COLO668 (cell line): ENCODE measurements at regions not wholly inside any gene's neighbourhood (a gene's known extent, or its start where the extent isn't known, plus 50 kb on each side); places are given as distances from the start of the nearest gene placed in this dataset.
A peak's percentile ranks its signal among the peaks of the same experiment; 100 is the strongest.

Experiments
- DNase-seq: peaks from one replicate; lab custom pipeline; 2025; ENCODE audit not compliant: unreplicated experiment; lab: John Stamatoyannopoulos, UW

DNA sequence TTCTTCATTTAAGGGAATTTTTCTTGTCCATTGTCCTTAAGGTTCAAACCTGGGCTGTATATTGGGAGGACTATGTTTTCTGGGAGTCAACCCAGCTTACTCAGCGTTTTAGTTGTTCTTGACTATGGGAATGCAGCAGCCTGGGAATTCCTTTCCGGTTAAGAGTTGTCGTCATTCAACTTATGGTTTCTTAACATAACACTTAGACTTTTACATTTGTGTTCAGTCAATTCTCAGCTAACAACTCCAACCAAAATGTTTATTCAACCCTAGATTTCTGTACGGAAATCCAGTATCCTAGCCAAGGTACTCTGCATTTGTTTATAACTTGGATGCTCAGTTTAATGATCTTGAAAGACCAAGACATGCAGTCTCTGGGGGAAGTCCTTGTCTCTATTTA is 960.9 kb downstream of the CBLN2 start:
- no peak for DNase-seq

DNA sequence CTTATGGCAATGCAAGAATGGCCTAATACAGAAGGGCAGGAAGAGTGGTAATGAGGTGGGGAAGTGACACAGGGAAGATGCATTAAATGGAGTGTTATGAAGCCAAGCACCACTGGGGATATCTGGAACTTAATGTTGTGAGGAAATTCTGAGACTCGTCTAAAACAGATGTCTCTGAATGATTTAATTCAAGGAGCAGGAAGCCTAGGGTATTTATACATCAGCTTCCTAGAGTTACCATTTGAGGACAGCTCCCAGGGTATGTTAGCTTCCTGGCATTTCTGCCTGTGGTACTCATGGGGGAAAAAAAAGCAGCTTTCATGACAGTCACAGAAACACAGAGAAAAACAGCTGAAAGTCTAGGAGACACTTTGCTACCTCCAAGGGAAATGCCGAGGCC is 989.5 kb downstream of the CBLN2 start:
- DNase-seq: no peak

DNA sequence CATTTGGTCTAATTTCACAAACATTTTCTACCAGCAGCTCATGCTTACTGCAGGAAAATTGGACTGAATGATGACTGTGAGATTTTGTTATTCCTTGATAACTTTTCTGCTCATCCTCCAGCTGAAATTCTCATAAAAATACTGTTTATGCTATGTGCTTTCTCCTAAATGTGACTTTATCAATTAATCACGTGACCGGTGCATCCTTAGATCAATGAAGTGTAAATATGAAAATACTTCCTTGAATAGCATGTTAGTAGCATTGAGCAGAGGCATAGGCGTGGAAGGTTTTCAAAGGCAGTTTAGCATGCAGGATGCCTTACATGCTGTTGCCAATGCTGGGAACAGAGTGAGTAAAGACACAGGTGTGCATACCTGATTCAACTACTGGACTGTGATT is 1002.5 kb downstream of the CBLN2 start:
- no peak for DNase-seq

DNA sequence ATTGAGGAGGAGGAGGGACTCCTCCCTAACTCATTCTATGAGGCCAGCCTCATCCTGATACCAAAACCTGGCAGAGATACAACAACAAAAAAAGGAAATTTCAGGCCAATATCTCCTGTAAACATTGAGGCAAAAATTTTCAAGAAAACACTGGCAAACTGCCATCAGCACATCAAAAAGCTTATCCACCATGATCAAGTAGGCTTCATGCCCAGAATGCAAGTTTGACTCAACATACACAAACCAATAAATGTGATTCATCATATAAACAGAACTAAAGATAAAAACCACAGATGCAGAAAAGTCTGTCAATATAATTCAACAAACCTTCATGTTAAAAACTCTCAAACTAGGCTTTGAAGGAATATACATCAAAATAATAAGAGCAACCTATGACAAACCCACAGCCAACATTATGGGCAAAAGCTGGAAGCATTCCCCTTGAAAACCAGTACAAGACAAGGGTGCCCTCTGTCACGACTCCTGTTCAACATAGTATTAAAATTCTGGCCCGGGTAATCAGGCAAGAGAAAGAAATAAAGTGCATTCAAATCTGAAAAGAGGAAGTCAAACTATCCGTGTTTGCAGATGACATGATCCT is 1014.3 kb downstream of the CBLN2 start:
- DNase-seq: no peak

DNA sequence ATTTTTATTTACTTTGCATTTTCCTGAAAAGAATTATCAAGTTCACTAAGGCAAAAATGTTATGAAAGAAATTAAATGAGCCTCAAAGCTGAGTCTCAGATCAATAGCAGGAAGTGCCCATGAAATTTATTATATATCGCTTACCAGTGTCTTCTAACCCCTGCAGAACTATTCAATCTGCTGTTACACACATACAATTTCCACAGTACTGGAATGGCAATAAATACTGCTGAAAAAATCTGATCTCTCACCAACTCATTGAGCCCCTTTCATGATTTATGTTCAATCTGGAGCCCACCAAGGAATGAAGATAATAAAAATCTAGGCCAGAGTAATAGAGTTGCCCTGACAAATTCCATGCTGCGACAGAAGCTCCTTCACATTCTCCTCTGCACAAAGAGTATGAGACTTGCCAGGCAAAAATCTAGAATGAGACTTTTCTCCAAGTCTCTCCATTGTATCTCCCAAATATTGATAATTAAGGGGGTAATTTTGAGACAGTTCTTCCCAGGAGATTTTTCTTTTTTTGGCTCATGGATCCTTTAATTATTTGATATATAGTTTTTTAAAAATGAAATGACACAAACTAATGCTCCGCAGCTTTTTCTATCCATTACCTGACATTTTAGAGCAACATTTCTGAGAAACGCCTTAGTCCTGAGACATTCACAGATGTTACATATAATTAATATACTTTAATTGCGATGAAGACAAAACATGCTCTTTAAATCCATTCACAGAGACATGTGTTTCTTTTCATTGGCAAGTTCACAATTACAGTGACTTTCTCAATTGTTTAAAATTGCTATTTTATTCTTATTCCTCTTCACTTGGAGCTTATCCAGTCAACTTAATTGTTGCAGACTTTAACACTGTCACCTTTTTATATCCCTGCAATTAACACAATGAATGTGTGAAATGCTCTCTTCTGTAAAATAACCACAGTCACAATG is 1020.4 kb downstream of the CBLN2 start:
- DNase-seq: no peak

DNA sequence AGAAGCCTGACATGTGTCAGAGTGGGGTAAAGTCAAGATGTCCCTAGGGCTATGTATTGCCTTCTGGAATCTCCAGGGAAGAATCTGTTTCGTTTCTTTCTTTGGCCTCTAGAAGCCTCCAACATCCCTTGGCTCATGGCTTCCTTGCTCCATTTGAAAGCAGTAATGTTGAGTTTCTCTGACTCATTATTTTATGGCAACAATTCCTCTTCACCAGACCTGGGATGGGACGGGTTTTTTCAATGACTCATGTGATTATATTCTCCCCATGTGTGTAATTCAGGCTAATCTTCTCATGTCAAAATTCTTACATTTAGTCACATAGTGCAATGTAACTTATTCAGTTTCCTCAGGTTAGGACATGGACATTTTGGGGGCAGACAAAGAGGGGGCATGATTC is 1038.6 kb downstream of the CBLN2 start:
- DNase-seq: no peak

DNA sequence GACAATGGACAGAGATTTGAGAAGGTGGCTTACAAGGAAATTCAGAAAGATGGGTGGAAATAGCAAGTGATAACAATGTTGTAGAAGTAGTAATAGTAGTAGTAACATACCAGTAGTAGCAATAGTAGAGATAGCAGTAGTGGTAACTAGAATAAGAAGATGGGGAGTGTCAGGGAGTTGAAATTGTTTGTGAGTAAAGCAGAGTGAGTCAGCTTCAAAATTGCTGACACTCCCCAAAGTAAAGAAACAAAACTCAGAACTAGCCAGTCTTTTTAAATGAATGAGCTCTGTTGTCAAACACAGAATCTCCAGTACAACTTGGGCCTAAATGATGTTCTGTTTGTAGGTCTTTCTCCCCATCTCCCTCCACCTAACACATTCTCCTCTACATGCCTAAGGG is 1040.9 kb downstream of the CBLN2 start:
- no peak for DNase-seq

DNA sequence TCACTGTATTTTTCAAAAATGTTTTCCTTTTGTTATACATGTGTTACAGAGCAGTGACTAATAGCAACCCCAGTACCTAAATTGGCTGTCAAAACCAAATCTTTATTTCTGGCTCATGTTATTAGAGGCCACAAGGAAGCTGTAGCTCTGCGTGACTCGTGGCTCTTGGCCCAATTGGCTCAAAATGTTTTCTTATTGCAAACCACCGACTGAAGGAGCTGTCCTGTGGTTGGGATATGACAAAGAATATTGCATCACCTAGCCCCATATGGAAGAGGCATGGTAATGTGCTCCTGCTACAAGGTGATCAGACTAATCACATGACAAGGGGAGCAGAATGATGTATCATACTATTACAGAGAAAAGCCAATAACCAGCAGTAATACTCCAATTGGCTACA is 1058.5 kb downstream of the CBLN2 start:
- no peak for DNase-seq

DNA sequence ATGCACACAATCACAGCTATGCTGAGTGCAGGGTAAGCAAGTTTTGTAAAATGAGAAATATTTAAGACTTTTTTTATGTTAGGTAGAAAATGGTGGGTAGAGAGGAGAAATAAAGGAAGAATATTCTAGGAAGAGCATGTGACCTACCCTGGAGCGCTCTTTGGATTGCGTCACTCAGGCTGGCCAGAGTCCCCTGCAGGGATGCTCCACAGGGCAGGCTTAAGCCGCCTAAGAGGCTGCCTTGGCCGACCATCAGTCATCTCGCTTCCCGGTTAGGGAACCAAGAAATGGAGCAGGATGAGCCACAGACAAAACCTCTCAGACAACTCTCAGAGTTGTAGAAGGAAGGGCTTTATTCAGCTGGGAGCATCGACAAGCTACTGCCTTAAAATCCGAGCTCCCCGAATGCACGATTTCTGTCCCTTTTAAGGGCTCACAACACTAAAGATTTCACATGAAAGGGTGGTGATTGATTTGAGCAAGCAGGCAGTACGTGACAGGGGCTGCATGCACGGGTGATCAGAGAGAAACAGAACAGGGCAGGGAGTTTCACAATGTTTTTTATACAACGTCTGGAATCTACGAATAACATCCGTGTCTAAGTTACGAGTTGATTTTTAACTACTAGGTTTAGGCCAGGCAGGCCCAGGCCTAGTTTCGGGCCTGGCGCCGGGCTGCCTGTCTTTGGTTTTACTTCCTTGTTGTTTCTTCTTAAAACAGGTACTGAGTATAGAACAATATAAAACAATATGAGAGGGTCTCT is 1072.0 kb downstream of the CBLN2 start:
- DNase-seq: no peak

DNA sequence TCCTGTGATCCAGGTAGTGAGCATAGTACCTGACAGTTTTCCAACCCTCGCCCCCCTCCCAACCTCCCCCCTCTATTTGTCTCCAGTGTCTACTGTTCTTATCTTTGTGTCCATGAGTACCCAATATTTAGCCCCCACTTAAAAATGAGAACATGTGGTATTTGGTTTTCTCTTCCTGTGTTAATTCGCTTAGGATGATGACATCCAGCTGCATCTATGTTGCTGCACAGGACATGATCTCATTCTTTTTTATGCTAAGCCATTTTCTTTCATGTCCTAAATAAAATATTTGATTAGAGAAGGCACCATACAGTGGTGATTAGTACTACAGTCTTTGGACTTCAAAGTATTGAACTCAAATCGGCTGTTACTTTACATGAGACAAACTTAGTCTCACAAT is 1087.9 kb downstream of the CBLN2 start:
- DNase-seq: no peak

DNA sequence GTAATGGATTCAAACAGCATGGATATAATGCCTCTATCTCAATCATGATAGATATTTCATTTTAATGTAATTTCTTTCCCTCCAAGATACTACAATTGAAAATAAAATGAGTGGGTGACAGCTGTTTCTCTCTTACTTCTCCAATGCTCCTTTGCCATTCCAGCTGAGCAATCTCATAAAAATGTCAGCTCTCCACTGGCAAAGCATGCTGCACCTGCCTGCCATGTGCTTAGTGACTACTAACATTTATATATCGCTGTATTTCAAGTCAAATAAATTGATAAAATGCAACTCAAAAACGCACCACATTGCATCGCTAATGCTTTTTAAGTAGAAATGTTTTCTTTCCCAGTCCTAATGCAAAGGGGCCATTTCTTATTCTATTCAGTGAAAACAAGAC is 1093.9 kb downstream of the CBLN2 start:
- DNase-seq: peak; percentile 27

DNA sequence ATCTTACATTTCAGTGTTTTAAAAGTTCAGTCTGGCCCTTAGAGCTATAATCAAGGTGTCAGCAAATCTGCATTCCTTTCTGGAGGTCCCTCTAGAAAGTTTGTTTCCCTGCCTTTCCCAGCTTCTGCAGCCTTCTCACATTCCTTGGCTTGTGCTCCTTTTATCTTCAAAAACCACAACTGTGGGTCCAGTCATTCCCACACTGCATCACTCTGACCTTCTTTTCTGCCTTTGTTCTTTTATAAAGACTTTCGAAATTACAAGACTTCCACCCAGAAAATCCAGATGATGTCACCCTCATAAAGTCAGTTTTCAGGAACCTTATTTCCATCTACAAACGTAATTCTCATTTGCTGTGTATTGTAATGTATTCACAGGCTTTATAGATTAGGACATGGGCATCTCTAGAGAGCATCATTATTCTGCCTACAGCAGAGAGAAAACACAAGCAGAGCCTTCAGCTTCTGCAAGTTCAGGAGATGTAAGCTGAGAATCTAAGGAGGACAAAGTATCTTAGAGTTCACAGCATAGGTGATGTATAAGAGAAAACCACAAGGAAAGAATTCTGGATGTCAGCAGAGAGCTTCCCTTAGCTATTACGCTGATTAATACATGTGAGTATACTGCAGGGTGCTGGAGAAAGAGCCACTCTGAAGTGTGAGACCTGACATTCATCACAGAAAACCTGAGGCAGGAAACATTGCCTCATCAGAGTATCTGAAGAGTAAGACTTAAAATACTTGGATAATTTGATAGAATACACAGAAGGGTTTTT is 1100.2 kb downstream of the CBLN2 start:
- no peak for DNase-seq

DNA sequence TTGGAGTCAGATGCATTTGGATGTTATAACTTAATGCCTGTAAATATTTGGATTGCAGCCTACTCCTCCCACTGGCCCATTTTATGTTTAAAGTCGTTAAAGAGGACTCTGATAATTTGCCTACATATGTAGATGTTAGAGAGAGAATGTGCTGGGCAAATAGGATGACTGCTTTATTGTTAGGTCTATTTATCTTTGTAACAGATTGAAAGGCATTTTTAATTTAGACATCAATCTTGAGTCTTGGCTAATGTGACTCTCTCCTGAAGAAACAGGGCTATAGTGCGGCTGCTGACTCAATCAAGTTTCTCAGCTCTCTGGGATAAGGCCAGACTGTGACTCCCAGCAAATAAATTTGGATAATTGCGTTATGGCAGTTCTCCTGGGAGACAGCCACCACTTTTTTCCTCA is 1101.4 kb downstream of the CBLN2 start:
- no peak for DNase-seq

DNA sequence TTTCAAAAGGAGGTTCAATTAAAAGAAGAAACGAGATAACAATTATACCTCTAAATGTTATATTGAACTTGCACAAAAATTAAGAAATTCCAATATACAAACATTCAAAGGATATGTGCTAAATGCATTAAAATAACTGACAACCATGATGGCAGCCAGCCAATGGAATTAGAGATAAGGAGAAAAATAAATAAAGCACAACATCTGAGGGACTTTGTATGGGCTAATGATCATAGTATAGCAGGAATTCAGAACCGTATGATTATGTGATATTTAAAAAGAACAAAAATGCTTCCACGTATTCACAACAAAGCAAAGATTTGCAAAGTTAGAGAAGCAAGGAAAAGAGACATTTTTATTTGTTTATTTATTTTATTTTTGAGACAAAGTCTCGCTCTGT is 1103.0 kb downstream of the CBLN2 start:
- no peak for DNase-seq

DNA sequence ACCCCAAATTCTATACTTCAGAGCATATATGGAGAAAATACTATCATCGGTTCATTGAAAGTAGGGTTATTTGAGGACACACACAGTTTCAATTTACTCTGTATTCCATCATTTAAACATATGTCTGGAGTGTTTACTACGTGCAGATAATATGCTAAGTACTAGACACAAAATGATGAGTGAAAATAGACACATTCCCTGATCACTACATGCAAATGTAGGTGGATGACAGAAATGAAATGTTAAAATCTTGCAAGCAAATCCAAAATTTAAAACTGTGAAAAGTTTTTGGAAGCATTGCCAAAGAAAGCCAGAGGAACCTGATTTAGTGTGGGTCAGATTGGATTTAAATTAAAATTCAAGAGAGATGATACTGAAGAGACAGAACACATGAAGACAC is 1106.6 kb downstream of the CBLN2 start:
- DNase-seq: no peak

DNA sequence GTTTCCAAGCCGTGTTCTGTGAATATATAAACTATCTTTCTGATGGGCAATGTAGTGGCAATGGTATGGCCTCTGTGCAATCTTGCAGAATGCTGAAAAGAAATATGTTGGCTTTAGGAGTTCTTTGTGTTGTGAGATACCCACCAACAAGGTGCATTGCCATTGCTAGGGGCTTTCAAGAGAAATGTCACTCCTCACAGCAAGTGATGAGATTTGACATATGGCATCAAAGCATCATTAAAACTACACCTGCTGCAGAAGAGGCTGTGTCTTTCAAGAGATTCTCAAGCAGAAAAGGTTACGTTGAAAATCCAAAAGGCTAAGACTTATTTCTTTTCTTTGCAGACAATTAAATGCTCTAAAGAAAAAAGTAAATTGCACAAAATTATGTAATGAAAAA is 1110.8 kb downstream of the CBLN2 start:
- DNase-seq: no peak

DNA sequence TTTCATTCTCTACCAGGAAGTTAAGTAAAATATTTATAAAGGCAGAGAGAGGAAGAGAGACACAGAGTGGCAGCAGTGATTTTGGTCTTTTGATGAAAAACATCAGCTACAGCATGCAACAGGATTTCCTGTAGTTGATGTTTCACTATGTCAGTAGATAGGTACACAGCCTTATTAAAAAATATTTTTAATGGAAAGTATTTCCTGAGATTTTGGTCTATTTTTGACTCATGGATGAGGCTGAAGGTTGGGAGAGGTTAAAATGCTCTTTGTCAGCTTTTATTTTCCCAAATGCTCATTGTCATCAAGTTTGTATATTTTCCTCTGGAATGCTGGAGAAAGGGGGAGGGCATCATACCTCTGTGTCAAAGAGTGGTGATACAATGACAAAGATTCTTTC is 1112.5 kb downstream of the CBLN2 start:
- no peak for DNase-seq

DNA sequence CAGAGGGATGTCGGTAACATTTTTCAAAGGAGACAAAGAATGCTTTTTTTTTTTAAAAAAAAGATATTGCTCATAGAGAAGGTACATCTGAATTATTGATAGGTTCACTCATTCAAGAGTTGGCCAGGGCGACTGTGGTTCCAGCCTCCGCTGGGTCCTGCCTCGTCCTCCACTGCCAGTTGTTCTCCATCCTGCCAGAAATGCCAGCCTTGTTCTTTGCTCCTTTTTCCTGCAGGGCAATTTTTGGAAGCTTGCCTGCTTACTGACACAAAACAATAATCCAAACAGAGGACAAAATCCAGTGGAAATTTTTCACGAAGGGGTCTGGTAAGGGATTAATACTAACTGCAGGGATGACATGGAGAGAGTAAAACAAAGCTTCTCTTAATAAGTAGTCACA is 1113.0 kb downstream of the CBLN2 start:
- no peak for DNase-seq

DNA sequence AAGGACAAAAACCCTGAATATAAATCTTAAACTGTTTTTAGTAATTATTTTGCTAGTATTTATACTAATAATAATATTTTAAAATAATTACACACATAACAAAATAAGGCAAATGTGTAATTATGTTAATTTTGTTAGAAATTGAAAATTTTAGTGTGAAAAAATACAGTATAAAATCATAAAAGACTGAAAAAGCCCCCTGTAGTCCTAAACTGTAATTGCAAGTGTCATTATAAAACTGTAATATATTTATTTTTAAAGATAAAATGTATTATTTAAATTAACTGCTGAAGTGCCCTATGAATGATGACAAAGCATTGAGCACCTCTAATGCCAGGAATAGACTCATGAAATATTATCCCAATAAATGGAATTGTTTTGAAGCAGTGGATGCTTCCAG is 1117.7 kb downstream of the CBLN2 start:
- DNase-seq: no peak

DNA sequence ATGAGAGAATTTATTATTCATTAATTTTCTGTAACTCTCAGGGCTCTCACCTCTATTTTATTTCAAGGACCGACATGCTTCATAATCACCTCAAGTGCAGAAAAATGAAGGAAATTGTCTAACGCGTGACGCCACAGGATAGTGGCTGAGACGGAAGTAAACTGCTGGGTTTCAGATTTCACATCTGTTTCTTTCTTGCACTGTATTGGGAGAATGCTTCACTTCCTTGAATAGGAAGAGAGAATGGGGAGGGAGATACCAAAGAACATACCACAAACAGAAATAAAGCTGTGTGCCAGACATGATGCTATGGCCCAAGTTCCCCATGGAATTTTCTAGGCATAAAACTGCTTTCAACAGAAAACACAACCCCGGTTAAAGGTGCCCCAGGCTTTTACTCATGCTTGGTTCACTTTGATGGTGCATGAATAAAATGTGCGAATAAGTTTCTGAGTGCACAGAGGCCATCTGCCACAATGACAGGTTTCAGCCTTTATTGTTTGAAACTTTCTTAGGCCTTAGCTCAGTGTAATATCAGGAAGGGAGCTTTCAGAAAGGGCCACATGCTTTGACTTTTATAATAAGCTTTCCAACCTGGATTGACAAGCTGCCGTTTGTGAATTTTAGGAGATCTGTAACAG is 1116.4 kb downstream of the SOCS6 start:
- DNase-seq: no peak

DNA sequence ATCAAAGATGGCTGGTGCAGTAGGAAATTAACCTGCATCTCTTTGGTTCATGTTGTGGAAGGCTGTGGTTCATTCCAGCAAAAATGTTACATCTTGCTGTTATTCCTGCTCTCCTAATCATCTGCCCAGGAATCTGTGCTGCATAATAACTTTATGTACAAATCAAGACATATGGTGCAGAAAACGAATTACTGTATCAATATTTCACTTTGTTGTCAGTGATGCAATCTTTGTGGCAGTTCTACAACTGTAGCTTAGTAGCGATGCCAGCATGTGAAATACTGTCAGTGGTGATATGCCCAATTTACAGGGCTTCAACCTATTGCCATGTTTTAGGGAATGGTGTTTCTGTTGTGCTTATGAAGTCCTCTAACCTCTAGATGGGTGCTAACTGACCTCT is 1114.7 kb downstream of the SOCS6 start:
- DNase-seq: no peak
